ENCODE measurements at regions not wholly inside any gene's neighbourhood (a gene's known extent, or its start where the extent isn't known, plus 50 kb on each side); places are given as distances from the start of the nearest gene placed in this dataset.
"Not testable (repeated sequence)": the region's sequence is repeated elsewhere in the genome, so short reads cannot be mapped to it uniquely, and the experiment has no call there.

DNA sequence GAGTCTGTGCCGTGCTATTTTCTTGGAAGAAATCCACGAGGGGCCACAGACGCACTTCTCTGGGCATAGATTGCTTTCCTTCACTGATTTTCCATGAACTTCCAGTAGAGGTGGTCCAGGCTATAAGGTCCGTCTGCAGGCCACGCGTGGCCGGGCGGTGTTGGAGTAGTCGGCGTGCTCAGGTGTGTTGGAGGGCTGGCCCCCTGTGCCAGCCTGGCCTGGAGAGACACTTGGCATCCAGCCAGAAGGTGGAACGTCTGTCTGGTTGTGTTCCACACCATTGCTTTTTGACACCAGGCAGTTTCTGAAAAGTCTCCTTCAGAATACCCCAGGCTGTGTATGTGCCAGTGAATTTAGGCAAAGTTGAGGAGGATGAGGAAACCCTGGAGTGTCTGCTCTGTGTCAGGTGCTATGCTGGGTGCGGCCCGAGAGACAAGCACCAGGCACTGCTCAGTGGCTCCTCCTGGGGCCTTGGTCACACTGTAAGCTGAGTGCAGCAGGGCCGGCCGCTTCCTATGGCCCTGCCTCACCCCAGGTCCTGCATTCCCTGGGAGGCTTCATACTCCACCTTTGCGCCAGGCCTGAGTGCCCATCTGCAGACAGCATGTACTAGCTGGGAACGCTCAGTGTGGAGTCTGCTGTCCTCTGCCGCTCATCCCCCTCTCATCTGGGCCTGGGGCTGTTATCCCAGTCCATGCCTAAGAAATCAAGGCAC, 52.1 kb upstream of the TAMM41 start:
- DNase-seq = no peak

DNA sequence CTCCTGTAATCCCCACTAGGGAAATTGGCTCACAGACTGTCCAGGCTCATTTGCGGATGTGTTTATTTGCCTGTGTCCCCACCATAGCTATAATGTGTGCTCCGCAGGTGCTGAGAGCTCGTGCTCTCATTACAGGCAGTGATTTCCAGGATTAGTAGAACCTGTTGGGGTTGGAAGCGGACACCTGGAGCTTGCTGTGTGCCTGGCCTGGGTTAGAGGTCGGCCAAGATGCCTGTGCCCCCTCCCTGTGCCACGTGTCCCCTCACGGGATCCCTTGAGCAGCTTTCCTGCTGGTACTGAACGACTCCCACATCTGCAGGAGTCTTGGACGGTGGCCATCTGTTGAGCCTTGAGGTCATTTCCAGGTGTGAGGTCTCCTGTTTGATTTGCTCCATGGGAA, 52.7 kb upstream of the TAMM41 start:
- DNase-seq = not testable (repeated sequence)

DNA sequence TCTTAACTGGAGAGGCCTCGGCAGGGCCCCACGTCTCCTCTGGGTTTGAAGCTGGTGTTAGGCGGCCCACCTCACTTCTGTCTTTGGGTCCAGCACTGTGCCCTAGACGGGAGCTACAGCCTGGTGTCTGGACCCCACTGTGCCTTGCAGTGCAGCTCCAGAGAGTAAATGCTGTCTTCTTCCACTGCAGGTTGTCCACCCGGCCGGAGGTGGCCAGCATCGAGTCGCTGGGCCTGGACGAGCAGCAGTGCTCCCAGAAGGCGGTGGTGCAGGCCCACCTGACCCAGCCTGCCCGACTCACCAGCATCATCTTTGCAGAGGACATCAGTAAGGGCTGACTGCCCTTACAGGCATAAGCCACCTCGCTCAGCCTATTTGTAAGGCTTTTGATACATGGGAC, 53.1 kb upstream of the TAMM41 start:
- DNase-seq = no peak

DNA sequence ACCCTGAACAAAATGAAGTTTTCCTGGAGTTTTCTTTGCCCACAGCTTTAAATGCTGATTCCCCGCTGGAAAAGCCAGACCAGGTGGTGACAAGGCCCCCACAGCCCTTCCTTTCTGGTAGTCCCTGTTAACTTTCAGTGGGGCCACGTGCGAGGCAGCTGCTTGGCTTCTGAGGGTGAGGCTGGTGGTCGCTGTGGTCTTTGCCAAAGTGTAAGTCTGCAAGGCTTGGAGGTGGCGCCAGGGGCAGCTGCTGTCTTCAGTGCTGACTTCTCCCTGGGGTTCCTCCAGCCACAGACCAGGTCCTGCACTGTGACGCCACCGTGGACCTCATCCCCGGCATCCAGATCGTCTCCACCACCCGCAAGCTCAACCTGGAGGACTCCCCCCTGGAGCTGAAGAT, 54.1 kb upstream of the TAMM41 start:
- DNase-seq = no peak

DNA sequence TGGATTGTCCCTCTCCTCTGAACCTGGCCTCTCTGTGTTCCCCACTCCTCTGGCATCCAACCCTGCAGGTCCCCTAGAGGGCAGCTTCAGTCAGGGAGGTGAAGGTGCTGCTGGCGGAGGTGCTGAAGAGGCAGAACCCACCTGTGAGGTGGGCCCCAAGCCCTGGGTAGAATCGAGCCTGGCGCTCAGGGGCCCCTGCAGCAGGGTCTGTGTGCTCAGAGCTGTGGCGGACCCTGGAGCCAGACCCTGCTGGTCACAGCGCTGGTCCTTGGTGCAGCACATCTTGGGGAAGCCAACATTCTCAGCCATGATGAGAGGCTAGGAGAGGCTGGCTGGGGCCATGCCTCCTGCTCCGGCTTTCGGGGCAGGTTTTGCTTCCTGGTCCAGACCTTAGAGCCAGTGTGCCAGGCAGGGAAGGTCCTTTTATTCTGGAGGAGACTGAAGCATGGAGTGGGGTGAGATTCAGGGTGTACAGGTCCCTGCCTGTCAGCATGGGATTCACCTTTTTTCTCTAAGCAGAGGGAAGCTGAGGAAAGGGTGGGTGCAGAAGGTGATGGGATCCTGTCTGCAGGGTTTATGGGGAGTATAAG, 54.7 kb upstream of the TAMM41 start:
- DNase-seq = no peak

DNA sequence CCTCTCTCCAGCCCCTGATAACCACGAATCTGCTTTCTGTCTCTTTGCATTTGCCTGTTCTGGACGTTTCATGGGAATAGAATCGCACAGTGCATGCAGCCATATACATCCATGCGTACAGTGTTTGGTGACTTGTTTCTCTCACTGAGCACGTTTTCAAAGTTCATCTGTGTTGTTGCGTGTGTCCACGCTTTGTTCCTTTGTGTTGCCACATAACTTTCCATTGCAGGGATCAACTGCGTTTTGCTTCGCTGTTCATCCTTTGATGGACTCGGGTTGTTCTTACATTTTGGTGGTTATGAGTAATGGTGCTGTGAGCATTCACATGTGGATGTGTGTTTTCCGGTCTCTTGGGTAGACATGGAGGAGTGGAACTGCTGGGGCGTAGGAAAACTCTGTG, 56.4 kb upstream of the TAMM41 start:
- no peak for DNase-seq

DNA sequence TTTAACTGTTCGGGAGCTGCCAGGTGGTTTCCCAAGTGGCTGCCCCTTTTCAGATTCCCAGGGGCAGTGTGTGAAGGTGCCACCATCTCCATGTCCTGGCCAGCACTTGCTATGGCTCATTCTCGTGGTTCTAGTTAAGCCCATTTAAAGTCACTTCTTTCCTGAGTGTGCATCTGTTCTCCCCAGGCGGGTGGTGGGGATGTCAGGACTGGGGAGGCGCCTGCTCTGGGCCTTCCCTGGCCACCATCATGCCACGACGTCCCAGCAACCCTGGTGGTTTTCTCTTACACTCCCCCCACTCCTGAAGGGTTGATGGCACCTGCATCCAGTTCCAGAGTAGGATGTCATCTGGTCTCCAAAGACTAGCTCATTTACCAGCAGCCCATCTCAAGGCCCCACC, 56.8 kb upstream of the TAMM41 start:
- no peak for DNase-seq

DNA sequence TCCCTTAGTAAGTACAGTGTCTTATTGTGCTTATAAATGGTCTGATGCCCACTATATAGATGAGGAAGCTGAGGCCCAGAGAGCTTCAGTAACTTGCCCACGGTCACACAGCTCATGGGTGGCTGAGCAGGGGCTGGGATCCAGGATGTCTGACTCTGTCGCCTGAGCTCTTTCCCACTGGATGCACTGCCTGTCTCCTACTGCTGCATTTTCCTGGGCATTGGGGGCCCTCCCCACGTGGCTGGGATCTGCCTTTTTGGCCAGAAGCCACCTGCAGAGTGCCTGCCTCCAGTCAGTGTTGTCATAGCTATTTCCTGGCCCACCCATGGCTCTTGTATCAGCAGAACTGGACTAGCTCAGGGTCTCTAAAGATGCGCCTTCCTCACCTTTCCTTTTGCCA, 57.5 kb upstream of the TAMM41 start:
- DNase-seq = no peak

DNA sequence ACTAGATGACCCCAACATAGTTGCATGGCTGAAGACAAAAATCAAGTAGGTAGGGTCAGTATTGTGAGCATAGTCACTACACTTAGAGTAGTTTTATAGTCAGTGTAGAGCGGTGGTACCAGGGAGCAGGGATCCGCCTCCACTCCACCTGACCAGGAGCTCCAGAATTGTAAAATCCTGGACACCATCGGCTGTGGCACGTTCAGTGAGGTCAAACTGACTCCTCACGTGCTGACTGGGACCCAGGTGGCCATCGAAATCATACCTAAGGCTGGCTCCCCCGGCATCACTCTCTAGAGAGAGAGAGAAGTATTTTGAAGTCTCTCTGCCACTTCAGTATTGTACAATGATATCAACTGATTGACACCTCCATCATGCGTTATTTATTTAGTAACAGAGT, 59.7 kb upstream of the TAMM41 start:
- DNase-seq = no peak

DNA sequence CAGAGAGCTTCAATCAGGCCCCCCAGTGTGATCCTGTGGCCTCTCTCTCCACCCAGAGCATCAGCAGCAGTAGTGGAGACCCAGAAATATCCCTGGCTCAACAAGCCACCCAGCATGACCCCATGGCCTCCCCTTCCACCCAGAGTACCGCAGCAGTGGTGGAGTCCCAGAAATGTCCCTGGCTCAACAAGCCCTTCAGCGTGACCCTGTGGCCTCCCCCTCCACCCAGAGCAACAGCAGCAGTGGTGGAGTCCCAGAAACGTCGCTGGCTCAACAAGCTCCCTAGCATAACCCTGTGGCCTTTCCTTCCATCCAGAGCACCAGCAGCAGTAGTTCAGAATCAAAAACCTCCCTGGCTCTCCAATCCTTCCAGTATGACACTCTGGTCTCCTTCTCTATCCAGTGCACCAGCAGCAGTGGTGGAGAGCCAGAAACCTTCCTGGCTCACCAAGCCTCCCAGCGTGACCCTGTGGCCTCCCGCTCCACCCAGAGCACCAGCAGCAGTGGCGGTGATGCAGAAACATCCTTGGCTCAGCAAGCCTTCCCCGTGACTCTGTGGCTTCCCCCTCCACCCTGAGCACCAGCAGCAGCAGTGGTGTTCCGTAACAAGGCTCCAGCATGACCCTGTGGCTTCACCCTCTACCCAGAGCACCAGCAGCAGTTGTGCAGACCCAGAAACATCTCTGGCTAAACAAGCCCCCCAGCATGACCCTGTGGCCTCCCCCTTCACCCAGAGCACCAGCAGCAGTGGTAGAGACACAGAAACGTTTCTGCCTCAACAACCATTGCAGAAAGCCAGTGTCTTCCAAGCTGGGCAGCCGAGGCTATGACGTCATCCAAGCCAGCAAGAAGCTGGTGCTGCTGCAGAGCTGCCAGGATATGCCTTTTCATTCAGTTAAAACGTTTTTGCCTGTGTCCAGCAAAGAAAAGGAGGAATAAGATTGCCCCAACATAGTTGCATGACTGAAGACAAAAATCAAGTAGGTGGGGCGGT, 61.3 kb upstream of the TAMM41 start:
- DNase-seq = no peak

DNA sequence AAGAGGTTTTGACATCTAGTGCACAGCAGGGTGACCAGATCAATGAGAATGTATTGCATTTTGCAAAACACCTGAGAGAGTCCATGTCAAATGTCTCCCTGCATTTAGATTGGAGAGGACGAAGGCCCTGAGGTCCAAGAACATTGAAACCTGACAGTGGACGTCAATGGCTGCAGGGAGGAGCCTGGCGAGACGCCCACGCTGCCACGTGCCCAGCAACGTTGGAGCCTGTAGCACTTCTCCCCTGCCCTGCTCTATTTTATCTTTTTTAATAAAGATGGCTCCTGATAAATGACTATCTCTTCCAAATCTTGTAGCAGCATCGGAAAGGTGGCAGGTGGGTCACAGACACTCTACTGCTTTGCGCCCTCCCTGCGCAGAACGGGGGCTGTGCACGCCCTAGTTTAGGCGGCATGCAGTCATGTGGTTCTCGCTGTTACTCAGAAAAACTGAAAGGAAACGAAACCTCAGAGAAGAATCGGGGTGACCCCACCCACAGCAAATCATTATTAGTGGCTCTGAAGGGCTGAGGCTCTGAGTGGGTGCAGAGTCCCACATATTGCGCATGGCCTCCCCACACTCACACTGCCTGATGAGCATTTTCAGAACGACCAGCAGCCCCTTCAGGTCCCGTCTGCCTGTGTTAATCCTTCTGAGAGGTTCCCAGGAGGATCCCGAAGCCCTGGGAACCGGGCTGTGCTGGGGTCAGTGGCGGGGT, 62.5 kb upstream of the TAMM41 start:
- DNase-seq = no peak

DNA sequence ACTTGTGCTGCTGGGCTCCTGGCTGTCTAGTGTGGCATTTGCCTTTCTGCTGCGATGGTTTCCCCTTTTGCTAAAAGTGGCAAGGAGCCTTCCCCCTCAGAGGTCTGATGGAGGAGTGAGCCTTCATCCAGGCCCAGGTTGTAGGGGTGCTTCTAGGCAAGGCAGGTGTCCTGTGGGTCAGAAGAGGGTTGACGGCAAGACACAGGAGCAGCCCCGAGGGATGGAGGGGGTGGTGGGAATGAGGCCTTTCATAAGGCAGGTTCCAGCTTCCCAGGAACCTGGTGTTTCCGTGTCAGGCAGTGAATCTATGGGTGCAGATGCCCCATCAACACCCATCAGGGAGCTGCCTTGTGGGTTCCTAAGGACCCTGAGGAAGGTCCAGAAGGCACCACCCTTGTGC, 63.0 kb upstream of the TAMM41 start:
- DNase-seq = no peak

DNA sequence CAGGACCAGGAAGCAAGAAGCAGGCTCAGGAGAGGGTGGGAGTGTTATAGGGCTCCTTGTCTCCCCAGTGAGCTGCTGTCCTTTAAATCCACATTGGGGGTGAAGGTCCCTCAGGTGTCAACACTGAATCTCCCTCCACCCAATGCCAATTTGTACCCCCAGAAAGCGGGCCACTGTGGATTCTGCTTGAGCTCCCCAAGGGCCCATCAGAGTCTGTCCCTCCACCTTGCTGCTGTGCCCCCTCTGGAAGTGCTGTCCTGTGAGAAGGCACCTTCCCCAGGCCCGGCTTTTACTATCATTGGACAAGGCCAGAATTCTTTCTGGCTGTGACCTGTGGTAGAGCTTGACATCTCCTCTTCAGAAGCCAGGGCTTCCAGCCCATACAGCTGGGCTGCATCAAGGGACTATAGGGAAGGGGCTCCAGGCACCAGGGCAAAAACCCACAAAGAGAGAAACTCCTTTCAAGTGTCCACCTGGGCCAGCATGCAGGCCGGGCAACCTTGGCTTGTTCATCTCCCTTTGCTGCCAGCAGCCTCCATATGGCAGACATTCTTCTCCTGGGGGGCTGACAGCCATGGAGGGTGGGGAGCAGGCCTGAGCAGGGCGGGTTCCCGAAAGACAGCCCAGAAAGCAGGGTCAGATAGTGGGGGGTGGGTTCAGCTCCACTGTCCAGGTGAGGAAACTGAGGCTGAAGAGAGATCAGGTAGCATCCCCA, 63.7 kb upstream of the TAMM41 start:
- DNase-seq = not testable (repeated sequence)

DNA sequence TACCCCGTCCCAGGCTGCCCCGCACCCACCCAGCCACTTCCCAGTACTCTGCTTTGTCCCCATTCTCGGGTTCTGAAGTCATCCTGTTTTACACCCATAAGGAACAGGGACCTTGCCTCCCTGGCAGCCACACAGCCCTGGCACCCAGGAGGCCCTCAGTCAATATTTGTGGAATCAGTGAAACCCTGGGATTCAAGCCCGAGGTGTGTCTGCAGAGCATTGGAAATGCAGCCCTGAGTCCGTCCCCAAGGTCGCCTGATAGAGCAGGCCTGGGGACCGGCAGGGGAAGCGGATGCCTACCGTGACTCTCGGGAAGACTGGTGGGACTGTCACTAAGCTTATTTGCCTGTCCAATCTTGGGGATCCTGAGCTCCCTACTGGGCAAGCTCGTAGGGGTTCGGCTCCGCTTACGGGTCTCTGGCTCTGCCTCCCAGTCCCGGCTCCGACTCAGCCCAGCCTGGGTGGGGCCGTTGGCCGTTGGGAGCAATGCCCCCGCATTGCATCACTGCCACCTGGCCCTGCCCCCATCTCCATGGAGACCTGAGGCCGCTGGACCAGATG, 64.4 kb upstream of the TAMM41 start:
- no peak for DNase-seq

DNA sequence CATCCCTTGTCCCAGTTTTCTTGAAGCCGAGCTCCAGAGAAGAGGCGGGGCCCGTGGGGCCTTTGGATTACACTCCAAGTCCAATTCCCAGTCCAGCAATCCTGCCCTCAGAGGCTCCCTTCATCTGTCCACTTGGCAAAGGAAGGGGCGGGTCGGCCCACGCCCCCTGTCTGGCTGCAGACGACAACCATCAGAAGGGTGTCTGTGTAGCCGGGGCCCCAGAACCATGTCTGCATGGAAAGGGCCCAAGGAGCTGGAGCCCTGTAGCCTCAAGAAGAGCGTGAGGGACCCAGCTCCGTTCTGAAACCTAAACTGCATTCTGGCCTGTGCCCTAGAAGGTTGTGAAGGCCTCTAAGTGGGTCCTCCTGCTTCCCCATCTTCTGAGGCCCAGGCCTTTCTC, 65.2 kb upstream of the TAMM41 start:
- DNase-seq = not testable (repeated sequence)

DNA sequence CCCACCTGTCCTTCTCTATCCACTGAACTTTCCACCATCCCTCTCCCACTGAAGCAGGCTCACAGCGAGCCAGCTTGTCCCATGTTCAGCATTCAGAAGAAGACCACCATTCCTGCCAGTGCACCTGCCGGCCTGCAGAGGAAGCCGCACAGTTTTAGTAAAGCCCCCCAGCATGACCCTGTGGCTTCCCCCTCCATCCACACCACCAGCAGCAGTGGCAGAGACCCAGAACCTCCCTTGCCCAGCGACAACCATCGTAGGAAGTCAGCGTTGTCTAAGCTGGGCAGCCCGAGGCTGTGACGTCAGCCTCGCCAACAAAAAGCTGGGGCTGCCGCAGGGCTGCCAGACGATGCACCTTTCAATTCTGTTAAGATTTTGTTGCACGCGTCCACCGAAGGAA, 66.6 kb upstream of the TAMM41 start:
- no peak for DNase-seq

DNA sequence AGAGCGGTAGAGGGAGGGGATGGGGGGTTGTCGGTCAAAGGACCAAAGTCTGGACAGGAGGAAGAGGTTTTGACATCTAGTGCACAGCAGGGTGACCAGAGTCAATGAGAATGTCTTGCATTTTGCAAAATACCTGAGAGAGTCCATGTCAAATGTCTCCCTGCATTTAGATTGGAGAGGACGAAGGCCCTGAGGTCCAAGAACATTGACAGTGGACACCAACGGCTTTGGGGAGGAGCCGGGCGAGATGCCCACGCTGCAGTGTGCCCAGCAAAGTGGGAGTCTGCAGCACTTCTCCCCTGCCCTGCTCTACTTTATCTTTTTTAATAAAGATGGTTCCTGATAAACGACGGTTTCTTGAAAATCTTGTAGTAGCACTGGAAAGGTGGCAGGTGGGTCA, 67.4 kb upstream of the TAMM41 start:
- no peak for DNase-seq

DNA sequence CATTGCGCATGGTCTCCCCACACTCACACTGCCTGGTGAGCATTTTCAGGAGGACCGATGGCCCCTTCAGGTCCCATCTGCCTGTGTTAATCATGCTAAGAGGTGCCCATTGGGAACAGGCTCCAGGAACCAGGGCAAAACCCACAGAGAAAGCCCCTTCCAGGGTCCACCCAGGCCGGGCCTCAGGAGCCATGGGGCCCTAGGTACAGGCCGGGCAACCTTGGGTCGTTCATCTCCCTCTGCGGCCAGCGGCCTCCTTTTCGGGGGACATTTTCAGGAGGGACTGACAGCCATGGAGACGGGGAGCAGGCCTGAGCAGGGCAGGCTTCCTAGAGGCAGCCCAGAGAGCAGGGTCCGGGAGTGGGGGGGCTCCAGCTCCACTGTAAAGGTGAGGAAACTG, 68.0 kb upstream of the TAMM41 start:
- DNase-seq = no peak

DNA sequence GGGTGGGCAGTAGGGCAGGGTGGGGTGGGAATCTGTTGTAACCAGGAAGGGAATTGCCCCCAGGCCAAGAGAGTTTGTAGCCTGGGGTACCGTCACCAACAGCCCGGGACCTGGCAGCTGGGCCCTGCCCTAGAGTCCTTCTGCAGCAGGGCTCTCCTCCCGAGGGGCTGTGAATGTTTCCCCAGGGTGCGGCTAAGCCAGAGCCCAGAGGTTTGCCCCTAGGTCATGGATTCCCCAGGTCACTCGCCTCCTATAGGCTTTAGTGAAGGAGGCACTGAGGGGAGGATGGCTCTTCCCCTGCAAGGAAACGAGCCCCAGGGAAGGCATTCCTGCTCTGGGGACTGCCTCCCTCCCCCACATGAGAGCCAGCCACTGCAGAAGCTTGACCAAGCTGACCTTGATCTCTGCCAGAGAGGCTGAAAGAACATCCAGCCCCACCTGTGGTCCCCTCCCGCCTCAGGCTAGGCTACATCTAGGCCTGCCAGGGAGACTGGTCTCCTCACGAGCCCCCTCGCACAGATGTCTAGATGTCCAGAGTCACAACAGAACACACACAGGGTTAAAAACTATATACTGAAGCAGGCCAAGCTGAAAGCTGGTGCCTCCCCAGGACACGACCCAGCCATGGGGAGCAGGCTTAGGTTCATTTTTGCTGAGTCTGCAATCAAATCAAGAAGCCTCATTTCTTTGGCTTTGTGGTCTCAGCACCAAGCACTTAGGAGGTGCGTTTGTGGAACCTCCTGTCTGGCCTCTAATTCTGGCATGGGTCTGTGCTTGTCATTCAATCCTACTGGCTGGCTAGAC, 69.1 kb upstream of the TAMM41 start:
- no peak for DNase-seq

DNA sequence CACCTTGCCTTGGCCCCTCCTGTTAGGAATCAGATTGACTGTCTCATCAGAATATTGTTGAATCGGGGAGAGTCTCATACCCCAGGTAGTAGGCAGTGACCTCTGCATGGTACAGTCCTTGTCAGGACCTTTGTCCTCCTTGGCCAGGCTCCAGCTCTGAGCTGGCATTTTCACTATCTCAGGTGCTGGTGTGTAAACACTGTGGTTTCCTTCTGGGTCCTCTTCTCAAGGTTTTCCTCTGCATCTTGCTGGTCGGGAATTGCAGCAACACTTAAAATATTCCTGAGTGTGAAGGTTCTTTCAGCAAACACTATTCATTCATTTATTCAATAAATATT, 69.7 kb upstream of the TAMM41 start:
- not testable (repeated sequence) for DNase-seq

DNA sequence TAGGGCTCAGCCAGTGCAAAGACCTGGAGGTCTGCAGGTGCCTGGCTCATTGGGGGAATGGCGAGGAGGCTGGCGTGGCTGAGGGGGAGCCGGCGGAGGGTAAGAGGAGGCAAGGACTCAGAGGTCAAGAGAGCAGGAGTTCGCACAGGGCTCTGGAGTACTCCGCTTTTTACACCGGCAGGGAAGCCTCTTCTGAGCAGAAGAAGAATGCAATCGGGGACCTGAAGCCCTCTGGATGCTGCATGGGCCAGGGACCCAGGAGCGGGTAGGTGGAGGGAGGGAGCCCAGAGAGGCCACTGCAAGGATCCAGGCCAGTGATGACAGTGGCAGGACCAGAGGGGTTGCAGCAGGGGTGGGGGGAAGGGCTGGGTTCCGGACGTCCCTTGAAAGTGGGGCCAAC, 70.4 kb upstream of the TAMM41 start:
- no peak for DNase-seq

Data from NCI-H187 treated with DMSO at 0.1 percent for 48 hours (cell line).